Activated CD4-positive, alpha-beta T cell treated with anti-CD3 and anti-CD28 coated beads for 36 hours (primary cell): ENCODE measurements at regions not wholly inside any gene's neighbourhood (a gene's known extent, or its start where the extent isn't known, plus 50 kb on each side); places are given as distances from the start of the nearest gene placed in this dataset.

Experiments
- ATAC-seq: fragments of 200-7000 bp; cut with Tn5 transposase; one replicate; pipeline ENCODE4 v1.10.0; 2021; ENCODE audit warnings: mild to moderate bottlenecking, moderate library complexity
- CTCF ChIA-PET: fragments of 350-600 bp; sonication (Branson Sonifier 250); formaldehyde crosslinking; loops from one replicate; lab custom pipeline; 2021; ENCODE audit warnings: antibody characterized with exemption; lab: Charles Lee
- POLR2A ChIA-PET: fragments of 350-600 bp; sonication (Branson Sonifier 250); formaldehyde crosslinking; loops from one replicate; lab custom pipeline; 2021; ENCODE audit warnings: antibody characterized with exemption, inconsistent platforms; lab: Charles Lee
- DNase-seq: peaks from one replicate; pipeline ENCODE4 v3.0.0-alpha.2; 2020
- H3K27ac Mint-ChIP-seq: one replicate; pipeline ENCODE4 v1.8.0; 2021; ENCODE audit warnings: mixed read lengths
- H3K27me3 Mint-ChIP-seq: one replicate; pipeline ENCODE4 v1.8.0; 2021; ENCODE audit warnings: mixed read lengths
- H3K36me3 Mint-ChIP-seq: one replicate; pipeline ENCODE4 v1.8.0; 2021; ENCODE audit warnings: low read depth, mixed read lengths
- H3K4me1 Mint-ChIP-seq: one replicate; pipeline ENCODE4 v1.8.0; 2021; ENCODE audit warnings: mixed read lengths
- H3K4me3 Mint-ChIP-seq: one replicate; pipeline ENCODE4 v1.8.0; 2021; ENCODE audit warnings: mild to moderate bottlenecking, moderate library complexity, mixed read lengths
- H3K9me3 Mint-ChIP-seq: one replicate; pipeline ENCODE4 v1.8.0; 2021; ENCODE audit warnings: low read depth, mixed read lengths
- intact Hi-C, 2 experiments: fragments of 100-400 bp; cut with DNase I in 1 of 2; cut with micrococcal nuclease in 1 of 2; formaldehyde crosslinking; loops; one replicate each; pipeline versions ENCODE4 v1.14.2 to v1.15.1; 2022 to 2024; cut with DNase I, micrococcal nuclease

DNA sequence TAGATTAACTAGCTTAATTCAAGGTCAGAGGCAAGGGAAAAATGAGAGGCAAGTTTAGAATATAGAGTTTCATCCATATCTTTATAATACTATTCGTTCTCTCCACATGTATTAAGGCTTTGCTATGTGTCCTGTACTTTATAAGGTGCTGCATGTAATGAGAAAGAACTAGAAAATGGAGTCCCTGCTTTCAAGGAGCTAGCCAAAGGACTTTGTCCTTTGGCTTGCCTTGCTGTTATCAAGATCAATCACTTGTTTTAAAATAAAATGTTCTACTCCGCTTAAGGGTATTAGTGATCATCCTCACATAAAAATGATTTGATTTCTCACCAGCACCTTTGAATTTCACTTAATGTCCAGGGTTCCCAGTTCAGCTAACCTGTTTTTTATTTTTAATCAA is 470.9 kb downstream of the WDR72 start:
- no peak overlapping the region for H3K27ac Mint-ChIP-seq
- intact Hi-C loops = no loop called here
- no peaks in the 10 kb centered on the region for H3K36me3 Mint-ChIP-seq
- ChIA-PET CTCF (no interaction called here), POLR2A (no interaction called here)
- DNase-seq = no peak
- ATAC-seq = no peak
- no peaks in the 10 kb centered on the region for H3K27me3 Mint-ChIP-seq
- H3K9me3 Mint-ChIP-seq = no peaks in the 10 kb centered on the region
- no peaks in the 10 kb centered on the region for H3K4me1 Mint-ChIP-seq
- H3K4me3 Mint-ChIP-seq = no peak overlapping the region

DNA sequence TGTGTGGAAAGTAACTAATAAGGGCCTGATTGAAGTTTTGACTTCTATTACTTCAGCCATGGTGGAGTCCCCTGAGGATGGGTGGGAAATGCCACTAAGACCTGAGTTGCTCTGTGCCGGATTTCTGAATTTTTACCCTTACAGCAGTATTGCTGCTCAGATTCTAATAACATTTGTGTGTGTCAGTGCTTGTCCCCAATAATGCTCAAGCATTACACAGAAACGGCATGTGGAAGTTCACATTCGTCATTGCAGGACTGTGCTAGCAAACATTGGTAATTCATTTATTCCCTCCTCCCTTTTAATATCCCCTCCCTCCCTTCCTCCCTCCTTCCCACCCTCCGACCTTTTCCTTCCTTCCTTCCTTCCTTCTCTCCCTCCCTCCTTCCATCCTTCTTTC is 484.5 kb upstream of the ONECUT1 start:
- ChIA-PET POLR2A (no interaction called here), CTCF (no interaction called here)
- Mint-ChIP-seq H3K27me3 (peaks cover 4% of the 10 kb centered on the region), H3K27ac (no peak overlapping the region), H3K36me3 (no peaks in the 10 kb centered on the region), H3K9me3 (no peaks in the 10 kb centered on the region), H3K4me1 (no peaks in the 10 kb centered on the region), H3K4me3 (no peak overlapping the region)
- intact Hi-C loops = no loop called here
- DNase-seq = no peak
- no peak for ATAC-seq

DNA sequence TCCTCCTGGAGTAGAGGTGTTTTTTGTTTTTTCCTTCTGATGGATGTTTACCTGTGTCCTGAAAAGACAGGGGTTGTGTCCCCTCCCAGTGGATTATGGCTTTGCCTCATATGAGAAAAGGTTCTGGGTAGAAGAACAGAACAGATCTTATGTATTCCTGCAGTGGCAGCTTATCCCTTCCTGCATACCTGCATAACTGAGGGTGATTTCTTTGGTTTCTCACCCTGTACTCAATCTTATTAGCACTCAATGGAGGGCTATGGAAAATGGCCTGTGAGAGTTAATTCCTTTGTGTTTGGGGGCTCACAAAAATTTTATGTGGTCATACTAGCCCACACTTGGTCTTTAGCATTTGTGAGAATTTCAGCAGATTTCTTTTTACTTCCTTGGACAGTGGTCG is 482.0 kb upstream of the ONECUT1 start:
- Mint-ChIP-seq H3K4me3 (no peak overlapping the region), H3K27me3 (peaks cover 4% of the 10 kb centered on the region)
- ATAC-seq = no peak

DNA sequence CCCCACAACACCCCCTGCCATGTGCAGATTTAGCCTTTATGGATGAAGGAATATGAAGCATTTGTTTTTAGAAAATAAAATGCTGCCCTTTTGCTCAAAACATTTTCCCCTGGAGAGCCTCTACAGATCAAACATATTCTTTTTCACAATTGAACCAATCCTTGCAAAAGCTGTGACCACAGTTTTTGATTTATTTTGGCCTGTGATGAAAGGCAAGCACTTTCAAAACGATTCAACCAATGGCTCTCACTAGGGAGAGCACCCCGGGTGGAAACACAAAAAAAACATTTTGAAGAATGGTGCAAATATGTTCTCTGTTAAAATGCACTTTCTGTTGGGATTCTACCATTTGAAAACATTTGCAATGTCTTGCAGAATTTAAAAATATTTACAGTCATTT is 476.0 kb upstream of the ONECUT1 start:
- POLR2A ChIA-PET = no interaction called here
- intact Hi-C loops = no loop called here
- no peaks in the 10 kb centered on the region for H3K36me3 Mint-ChIP-seq
- ATAC-seq (no peak), DNase-seq (no peak)
- CTCF ChIA-PET = no interaction called here
- H3K27ac Mint-ChIP-seq = no peak overlapping the region
- H3K9me3 Mint-ChIP-seq = no peaks in the 10 kb centered on the region
- no peaks in the 10 kb centered on the region for H3K27me3 Mint-ChIP-seq
- no peaks in the 10 kb centered on the region for H3K4me1 Mint-ChIP-seq
- H3K4me3 Mint-ChIP-seq = no peak overlapping the region

More for the DNA sequence above, 482.0 kb upstream of the ONECUT1 start:
- Mint-ChIP-seq H3K27ac (no peak overlapping the region), H3K4me1 (no peaks in the 10 kb centered on the region), H3K36me3 (no peaks in the 10 kb centered on the region), H3K9me3 (no peaks in the 10 kb centered on the region)
- ChIA-PET CTCF (no interaction called here), POLR2A (no interaction called here)
- DNase-seq = no peak
- intact Hi-C loops = no loop called here

DNA sequence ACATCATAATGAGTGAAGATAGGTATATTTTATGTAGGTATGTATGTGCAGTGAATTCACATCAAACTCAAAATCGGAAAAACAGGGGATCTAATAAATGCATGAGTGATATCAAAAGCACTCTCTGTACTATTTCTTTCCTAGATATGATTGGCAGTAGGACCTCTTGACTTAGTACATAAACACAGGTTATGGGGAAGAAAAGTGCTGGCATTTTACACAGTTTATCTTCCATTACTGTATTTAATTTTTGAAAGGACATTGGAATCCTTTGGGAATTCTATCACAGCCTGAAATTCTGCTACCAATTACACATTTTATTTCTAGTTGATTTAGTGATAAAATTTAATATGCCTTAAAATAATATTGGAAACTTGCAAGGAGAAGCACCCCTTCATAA is 470.5 kb upstream of the ONECUT1 start:
- no peaks in the 10 kb centered on the region for H3K27me3 Mint-ChIP-seq
- H3K27ac Mint-ChIP-seq = no peak overlapping the region
- intact Hi-C loops = no loop called here
- ChIA-PET CTCF (no interaction called here), POLR2A (no interaction called here)
- H3K4me3 Mint-ChIP-seq = no peak overlapping the region
- ATAC-seq = no peak
- no peaks in the 10 kb centered on the region for H3K4me1 Mint-ChIP-seq
- no peaks in the 10 kb centered on the region for H3K36me3 Mint-ChIP-seq
- H3K9me3 Mint-ChIP-seq = no peaks in the 10 kb centered on the region
- no peak for DNase-seq

DNA sequence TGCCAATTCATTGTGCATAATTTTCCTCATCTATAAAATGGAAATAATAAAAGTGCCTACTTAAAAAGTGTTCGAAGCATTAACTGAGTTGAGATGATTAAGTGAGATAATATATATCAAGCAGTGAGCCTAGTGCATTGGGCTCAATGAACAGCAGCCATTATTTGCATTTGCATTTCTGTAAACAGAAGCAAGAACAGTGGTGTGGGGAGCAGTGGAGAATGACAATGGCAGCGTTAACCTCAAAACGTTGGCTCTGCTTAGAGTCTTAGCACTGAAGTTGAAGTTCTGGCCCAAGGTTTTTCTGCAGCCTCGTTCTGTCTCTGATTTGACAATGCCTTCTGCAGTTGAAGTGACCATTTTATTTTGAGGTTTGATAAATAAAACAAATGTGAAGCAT is 466.3 kb upstream of the ONECUT1 start:
- ATAC-seq = no peak
- DNase-seq = no peak
- Mint-ChIP-seq H3K36me3 (no peaks in the 10 kb centered on the region), H3K4me1 (no peaks in the 10 kb centered on the region), H3K27ac (no peak overlapping the region), H3K27me3 (no peaks in the 10 kb centered on the region), H3K9me3 (no peaks in the 10 kb centered on the region), H3K4me3 (no peak overlapping the region)
- ChIA-PET CTCF (no interaction called here), POLR2A (no interaction called here)
- intact Hi-C loops = no loop called here

DNA sequence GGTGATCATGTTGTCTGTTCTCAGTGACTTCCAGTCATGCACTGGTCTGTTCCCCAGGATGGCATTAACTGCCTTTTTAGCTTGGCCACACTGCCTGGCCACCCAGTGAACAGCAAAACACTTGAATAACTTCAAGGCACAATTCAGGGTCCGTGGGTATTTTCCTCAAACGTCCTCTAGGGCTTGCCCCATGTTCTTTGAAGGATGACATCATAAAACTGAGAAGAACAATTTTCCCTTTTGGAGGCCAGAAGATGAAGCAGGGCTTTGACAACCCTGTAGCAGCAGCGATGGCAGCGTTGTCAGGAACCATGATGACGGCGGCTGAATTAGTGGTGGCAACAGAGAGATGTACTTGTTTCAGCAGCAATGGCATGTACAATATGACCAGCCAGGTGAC is 465.9 kb upstream of the ONECUT1 start:
- intact Hi-C loops = no loop called here
- no peaks in the 10 kb centered on the region for H3K36me3 Mint-ChIP-seq
- H3K4me3 Mint-ChIP-seq = no peak overlapping the region
- no peaks in the 10 kb centered on the region for H3K9me3 Mint-ChIP-seq
- no peak for DNase-seq
- no peak for ATAC-seq
- POLR2A ChIA-PET = no interaction called here
- CTCF ChIA-PET = no interaction called here
- H3K4me1 Mint-ChIP-seq = no peaks in the 10 kb centered on the region
- H3K27me3 Mint-ChIP-seq = no peaks in the 10 kb centered on the region
- no peak overlapping the region for H3K27ac Mint-ChIP-seq

DNA sequence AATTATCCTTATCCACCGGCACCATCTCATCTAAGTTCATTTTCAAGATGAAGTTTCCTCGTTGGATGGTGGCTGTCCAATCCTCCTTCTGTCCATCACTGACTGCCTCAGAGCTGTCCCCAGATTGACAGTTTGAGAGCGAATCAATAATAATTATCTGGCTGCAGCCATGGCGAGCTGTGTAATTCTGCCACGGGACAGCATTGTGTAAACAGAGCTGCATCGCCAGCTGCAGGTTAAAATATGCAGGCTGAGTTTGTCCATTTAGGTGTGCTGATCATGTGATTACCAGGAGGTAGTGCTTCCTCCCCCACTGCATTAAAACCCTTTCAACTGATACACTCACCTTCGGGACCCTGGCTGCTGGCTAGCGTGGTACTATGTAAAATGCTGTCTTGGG is 461.9 kb upstream of the ONECUT1 start:
- H3K4me3 Mint-ChIP-seq = no peak overlapping the region
- ChIA-PET POLR2A (no interaction called here), CTCF (no interaction called here)
- no peaks in the 10 kb centered on the region for H3K36me3 Mint-ChIP-seq
- H3K9me3 Mint-ChIP-seq = no peaks in the 10 kb centered on the region
- H3K27ac Mint-ChIP-seq = no peak overlapping the region
- no peaks in the 10 kb centered on the region for H3K4me1 Mint-ChIP-seq
- DNase-seq (no peak), ATAC-seq (no peak)
- no peaks in the 10 kb centered on the region for H3K27me3 Mint-ChIP-seq
- intact Hi-C loops = no loop called here

DNA sequence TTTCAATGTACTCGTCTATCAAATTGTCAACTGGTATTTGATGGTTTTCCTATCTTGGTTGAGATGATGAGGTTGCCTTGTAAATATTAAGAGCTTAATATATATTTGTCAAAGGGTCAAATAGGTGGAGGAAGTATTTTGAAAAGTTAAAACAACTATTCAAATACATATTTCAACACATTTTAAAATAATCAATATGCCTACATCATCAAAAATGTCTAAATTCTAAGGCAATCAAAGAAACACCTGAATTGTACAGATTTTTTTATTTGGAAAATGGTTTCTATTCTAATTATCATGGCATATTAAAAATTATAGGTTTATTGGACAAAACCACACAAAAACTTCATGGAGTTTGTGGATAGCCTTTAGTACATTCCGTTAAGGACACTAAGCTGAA is 461.4 kb upstream of the ONECUT1 start:
- ATAC-seq (no peak), DNase-seq (no peak)
- intact Hi-C loops = no loop called here
- Mint-ChIP-seq H3K36me3 (no peaks in the 10 kb centered on the region), H3K27me3 (no peaks in the 10 kb centered on the region), H3K27ac (no peak overlapping the region), H3K9me3 (no peaks in the 10 kb centered on the region), H3K4me1 (no peaks in the 10 kb centered on the region), H3K4me3 (no peak overlapping the region)
- ChIA-PET POLR2A (no interaction called here), CTCF (no interaction called here)

DNA sequence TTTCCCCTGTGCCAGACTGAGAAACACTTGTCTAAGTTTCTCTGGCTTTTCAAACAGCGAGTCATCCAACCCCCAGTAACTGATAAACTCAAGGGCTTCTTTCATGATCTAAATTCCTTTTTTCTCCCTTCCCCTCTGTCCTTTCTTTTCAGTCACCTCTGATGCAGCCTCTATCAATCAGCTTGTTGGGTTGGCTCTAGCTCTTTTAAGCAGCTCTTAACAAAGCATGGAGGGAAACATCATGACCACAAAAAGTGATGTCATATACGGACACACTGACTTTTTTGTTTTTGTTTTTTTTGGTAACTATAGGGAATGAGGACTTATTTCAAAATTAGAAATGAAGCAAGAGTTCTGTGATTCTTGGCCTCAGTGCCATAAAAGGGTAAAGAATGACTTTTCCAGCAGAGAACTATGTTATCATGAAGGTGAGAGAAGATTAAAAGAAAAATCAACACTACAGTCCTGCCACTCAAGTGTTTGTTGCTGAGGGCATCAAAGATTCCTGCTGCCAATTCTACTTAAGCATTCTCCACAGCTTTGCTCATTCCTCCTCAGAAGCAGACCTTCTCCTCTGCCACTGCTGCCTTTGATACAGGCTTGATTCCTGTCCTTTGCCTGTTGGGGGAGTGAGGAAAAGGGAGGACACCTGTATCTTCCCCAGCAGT is 457.0 kb upstream of the ONECUT1 start:
- intact Hi-C loops = no loop called here
- Mint-ChIP-seq H3K36me3 (no peaks in the 10 kb centered on the region), H3K27ac (no peak overlapping the region), H3K27me3 (no peaks in the 10 kb centered on the region), H3K9me3 (no peaks in the 10 kb centered on the region), H3K4me1 (no peaks in the 10 kb centered on the region), H3K4me3 (no peak overlapping the region)
- ChIA-PET CTCF (no interaction called here), POLR2A (no interaction called here)
- DNase-seq = no peak
- no peak for ATAC-seq

DNA sequence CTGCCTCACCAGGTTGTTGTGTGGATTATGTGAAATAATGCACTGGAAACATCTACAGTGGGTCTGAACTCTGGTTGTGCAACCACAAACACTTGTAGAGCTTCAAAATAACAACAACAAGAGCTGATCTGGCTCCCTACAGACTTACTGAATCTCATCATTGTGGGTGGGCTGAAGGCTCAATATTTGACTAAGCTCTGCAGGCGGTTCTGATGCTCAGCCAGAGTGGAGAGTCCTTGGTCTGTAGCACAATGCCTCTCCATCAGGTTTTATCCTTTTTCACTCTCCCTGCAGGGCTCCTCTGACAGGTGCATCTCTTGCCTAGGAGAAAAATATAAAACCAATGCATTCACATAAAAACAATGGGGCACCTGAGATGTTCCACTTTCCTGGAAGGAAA is 456.3 kb upstream of the ONECUT1 start:
- no peak for DNase-seq
- ChIA-PET POLR2A (no interaction called here), CTCF (no interaction called here)
- H3K27me3 Mint-ChIP-seq = no peaks in the 10 kb centered on the region
- no peak overlapping the region for H3K4me3 Mint-ChIP-seq
- no peaks in the 10 kb centered on the region for H3K36me3 Mint-ChIP-seq
- no peak for ATAC-seq
- H3K4me1 Mint-ChIP-seq = no peaks in the 10 kb centered on the region
- intact Hi-C loops = no loop called here
- no peaks in the 10 kb centered on the region for H3K9me3 Mint-ChIP-seq
- H3K27ac Mint-ChIP-seq = no peak overlapping the region

DNA sequence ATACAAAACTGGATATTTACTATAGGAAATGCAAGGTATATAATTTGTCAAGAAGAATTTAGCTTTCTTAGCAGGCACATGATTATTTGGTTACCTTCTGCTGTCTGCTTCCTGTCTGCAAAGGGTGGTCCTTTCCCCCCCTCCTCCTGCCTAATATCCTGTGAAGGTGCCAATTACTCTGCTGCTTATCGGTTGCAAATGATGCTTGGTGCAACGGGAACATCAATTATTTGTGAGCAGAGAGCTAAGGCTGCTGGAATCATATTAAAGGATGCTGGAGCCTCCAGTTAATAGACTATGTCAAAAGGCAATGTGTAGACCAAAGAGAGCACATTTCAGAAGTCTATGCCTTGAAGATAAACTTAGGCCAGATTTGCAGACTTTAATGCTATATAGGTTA is 443.7 kb upstream of the ONECUT1 start:
- intact Hi-C loops = no loop called here
- Mint-ChIP-seq H3K4me1 (no peaks in the 10 kb centered on the region), H3K4me3 (no peak overlapping the region), H3K9me3 (no peaks in the 10 kb centered on the region), H3K27me3 (no peaks in the 10 kb centered on the region), H3K36me3 (no peaks in the 10 kb centered on the region), H3K27ac (no peak overlapping the region)
- POLR2A ChIA-PET = no interaction called here
- DNase-seq (no peak), ATAC-seq (no peak)
- CTCF ChIA-PET = interaction anchor here (0.6 kb wide), 1 partner anchor 47 kb away, joined by 3 read pairs; no protein-coding TSS in a partner anchor

DNA sequence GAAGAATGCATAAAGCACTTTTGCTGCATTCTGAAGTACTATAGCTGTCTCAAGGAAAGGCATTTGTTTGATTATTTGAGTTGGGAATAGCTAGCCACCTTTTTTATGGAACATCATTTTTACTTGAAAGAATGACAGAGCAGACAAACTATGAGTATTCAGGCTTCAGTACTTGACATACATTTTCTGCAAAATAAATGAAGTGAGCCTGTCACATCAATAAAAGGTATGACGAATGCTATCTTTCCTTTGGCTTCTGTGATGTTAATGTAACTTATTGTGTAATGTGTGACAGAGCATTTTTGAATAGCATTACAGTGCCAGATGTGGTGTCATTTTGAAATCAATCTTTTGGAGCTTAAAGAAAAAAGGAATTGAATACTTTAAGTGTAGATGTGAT is 440.3 kb upstream of the ONECUT1 start:
- CTCF ChIA-PET = no interaction called here
- no peaks in the 10 kb centered on the region for H3K4me1 Mint-ChIP-seq
- ATAC-seq (no peak), DNase-seq (no peak)
- no peak overlapping the region for H3K27ac Mint-ChIP-seq
- H3K36me3 Mint-ChIP-seq = no peaks in the 10 kb centered on the region
- POLR2A ChIA-PET = no interaction called here
- no peaks in the 10 kb centered on the region for H3K9me3 Mint-ChIP-seq
- no peaks in the 10 kb centered on the region for H3K27me3 Mint-ChIP-seq
- intact Hi-C loops = no loop called here
- no peak overlapping the region for H3K4me3 Mint-ChIP-seq
